Liver (tissue), 3 donors: ENCODE measurements at regions not wholly inside any gene's neighbourhood (a gene's known extent, or its start where the extent isn't known, plus 50 kb on each side); places are given as distances from the start of the nearest gene placed in this dataset.

Experiments
- ATF3 ChIP-seq: IDR thresholded peaks from 2 replicates; pipeline ENCODE4 v1.6.1; 2016; ENCODE audit warnings: antibody characterized with exemption
- CTCF ChIP-seq: fragments of 150-350 bp; IDR thresholded peaks from 2 replicates; pipeline ENCODE4 v1.5.1; 2017; ENCODE audit warnings: improper control_type of control experiment, low read depth, low read length; ENCODE audit not compliant: missing input control
- EGR1 ChIP-seq, 2 donors: IDR thresholded peaks; 2 replicates each; pipeline ENCODE4 v1.6.1; 2016 to 2018; ENCODE audit warnings: antibody characterized with exemption in 2 of 2, low read depth in 2 of 2
- GABPA ChIP-seq, 2 donors: IDR thresholded peaks in 1 of 2; conservative IDR thresholded peaks in 1 of 2; 2 replicates each; pipeline ENCODE4 v1.6.1; 2016; ENCODE audit warnings: antibody characterized with exemption in 2 of 2, mild to moderate bottlenecking in 1 of 2, moderate library complexity in 1 of 2
- JUND ChIP-seq, 2 donors: IDR thresholded peaks; 2 replicates each; pipeline ENCODE4 v1.6.1; 2016; ENCODE audit warnings: antibody characterized with exemption in 2 of 2
- MAX ChIP-seq: IDR thresholded peaks from 2 replicates; pipeline ENCODE4 v1.6.1; 2016; ENCODE audit warnings: antibody characterized with exemption
- NR2F2 ChIP-seq: IDR thresholded peaks from 2 replicates; pipeline ENCODE4 v1.6.1; 2016; ENCODE audit warnings: antibody characterized with exemption
- RAD21 ChIP-seq, 2 donors: IDR thresholded peaks; 2 replicates each; pipeline ENCODE4 v1.6.1; 2016; ENCODE audit warnings: antibody characterized with exemption in 2 of 2, mild to moderate bottlenecking in 2 of 2
- REST ChIP-seq: IDR thresholded peaks from 2 replicates; pipeline ENCODE4 v1.6.1; 2016; ENCODE audit warnings: antibody characterized with exemption, mild to moderate bottlenecking
- RXRA ChIP-seq, 2 donors: IDR thresholded peaks; 2 replicates each; pipeline ENCODE4 v1.6.1; 2017 to 2018; ENCODE audit warnings: antibody characterized with exemption in 2 of 2, mild to moderate bottlenecking in 1 of 2
- SP1 ChIP-seq: IDR thresholded peaks from 2 replicates; pipeline ENCODE4 v1.6.1; 2018; ENCODE audit warnings: antibody characterized with exemption, mild to moderate bottlenecking
- TAF1 ChIP-seq: conservative IDR thresholded peaks from 2 replicates; pipeline ENCODE4 v1.6.1; 2016; ENCODE audit warnings: antibody characterized with exemption, mild to moderate bottlenecking
- YY1 ChIP-seq: IDR thresholded peaks from 2 replicates; pipeline ENCODE4 v1.6.1; 2016; ENCODE audit warnings: antibody characterized with exemption, mild to moderate bottlenecking
- ZBTB33 ChIP-seq: IDR thresholded peaks from 2 replicates; pipeline ENCODE4 v1.6.1; 2016; ENCODE audit warnings: antibody characterized with exemption
- donor health status: healthy.
- donor health status: healthy.

- no peak for TF ChIP-seq CTCF
- no peak for TF ChIP-seq EGR1 (IDR thresholded peaks at IDR 0.05; ENCODE audit: low read depth in 2 of 2)
- TF ChIP-seq SP1, result no peak
- TF ChIP-seq ATF3, result no peak
- no peak for TF ChIP-seq REST
- no peak for TF ChIP-seq RAD21 (IDR thresholded peaks at IDR 0.05)
- TF ChIP-seq YY1, result no peak
- TF ChIP-seq RXRA (IDR thresholded peaks at IDR 0.05), result no peak
- no peak for TF ChIP-seq MAX
- TF ChIP-seq TAF1, result no peak
- TF ChIP-seq GABPA (IDR thresholded peaks at IDR 0.05 in 1 of 2, conservative IDR thresholded peaks at IDR 0.05 in 1 of 2), result no peak
- TF ChIP-seq JUND (IDR thresholded peaks at IDR 0.05), result no peak
- TF ChIP-seq NR2F2, result no peak
- TF ChIP-seq ZBTB33, result no peak
These were observed 128.3 kb upstream of the ZNF385D start for GRCh38 chr3:21879184-21879886.
